ENCODE measurements at regions not wholly inside any gene's neighbourhood (a gene's known extent, or its start where the extent isn't known, plus 50 kb on each side); places are given as distances from the start of the nearest gene placed in this dataset.

DNA sequence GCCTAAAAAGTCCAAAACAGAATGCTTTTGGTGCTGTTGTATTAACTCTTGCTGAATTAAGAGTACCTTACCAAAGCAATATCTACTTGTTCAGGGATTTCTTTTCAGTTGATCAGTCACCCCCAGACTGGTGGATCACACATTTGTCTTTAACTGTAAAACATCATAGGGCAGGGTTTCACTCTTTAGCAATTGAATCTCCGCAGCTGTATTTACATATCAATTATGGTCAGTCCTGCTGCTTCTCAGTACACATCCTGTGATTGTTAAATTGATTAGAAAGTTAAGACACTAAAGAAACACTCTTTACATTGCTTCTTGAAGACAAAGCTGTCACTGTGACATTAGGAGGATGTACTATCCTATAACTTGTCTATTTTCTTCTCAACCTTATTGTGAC lies 277.1 kb upstream of the ADGRL3 start:
- Histone ChIP-seq H3K4me3 (no peak overlapping the region), H3K36me3 (no peaks in the 10 kb centered on the region), H3K27me3 (no peaks in the 10 kb centered on the region), H3K4me1 (no peaks in the 10 kb centered on the region), H3K9me3 (no peaks in the 10 kb centered on the region), H3K27ac (no peak overlapping the region)
- TF ChIP-seq POLR2A (IDR thresholded peaks at IDR 0.05) (no peak), EP300 (IDR thresholded peaks at IDR 0.05) (no peak)
- TF ChIP-seq, protein P1, sequence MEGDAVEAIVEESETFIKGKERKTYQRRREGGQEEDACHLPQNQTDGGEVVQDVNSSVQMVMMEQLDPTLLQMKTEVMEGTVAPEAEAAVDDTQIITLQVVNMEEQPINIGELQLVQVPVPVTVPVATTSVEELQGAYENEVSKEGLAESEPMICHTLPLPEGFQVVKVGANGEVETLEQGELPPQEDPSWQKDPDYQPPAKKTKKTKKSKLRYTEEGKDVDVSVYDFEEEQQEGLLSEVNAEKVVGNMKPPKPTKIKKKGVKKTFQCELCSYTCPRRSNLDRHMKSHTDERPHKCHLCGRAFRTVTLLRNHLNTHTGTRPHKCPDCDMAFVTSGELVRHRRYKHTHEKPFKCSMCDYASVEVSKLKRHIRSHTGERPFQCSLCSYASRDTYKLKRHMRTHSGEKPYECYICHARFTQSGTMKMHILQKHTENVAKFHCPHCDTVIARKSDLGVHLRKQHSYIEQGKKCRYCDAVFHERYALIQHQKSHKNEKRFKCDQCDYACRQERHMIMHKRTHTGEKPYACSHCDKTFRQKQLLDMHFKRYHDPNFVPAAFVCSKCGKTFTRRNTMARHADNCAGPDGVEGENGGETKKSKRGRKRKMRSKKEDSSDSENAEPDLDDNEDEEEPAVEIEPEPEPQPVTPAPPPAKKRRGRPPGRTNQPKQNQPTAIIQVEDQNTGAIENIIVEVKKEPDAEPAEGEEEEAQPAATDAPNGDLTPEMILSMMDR (IDR thresholded peaks at IDR 0.05), result no peak
- DNase-seq (ENCODE audit: low spot score in 2 of 2), result no peak
- WGBS, 2 donors, result 62 to 76% methylated on average over 1 of the region's 1 CpG

DNA sequence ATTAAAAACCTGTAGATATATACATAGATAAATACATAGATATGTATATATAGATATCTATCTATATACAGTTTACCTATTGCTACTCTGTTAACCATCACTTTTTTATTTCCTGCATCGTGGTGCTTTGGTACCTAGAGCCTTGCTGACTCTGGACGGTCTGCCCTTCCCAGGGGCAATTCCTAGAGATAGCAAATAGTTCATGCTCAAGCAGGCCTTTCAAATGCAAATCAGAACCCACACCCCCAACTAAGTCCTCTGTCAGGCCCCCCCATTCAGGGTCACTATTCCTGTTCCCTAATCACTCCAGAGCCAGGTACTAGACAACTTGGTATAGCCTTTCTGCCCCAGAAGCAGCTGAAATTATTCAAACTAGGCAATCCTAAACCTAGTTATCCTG lies 273.5 kb upstream of the ADGRL3 start:
- no peak overlapping the region for H3K4me3 ChIP-seq
- 84 to 94% methylated on average over 2 of the region's 2 CpGs for WGBS, 2 donors

GRCh38 chr4:60930866-60931265 lies 269.3 kb upstream of the ADGRL3 start:
- TF ChIP-seq EP300 (IDR thresholded peaks at IDR 0.05) (no peak), POLR2A (IDR thresholded peaks at IDR 0.05) (no peak)
- TF ChIP-seq, protein P1 (IDR thresholded peaks at IDR 0.05), result no peak
- H3K27me3 ChIP-seq, result no peaks in the 10 kb centered on the region
- no peak for DNase-seq (ENCODE audit: low spot score in 2 of 2)
- H3K36me3 ChIP-seq, result no peaks in the 10 kb centered on the region
- no peaks in the 10 kb centered on the region for H3K9me3 ChIP-seq
- WGBS, 2 donors, result 96% methylated on average over 3 of the region's 3 CpGs
- H3K4me1 ChIP-seq, result no peaks in the 10 kb centered on the region
- no peak overlapping the region for H3K27ac ChIP-seq
- H3K4me3 ChIP-seq, result no peak overlapping the region

More for the DNA sequence above, 273.5 kb upstream of the ADGRL3 start:
- no peak for DNase-seq (ENCODE audit: low spot score in 2 of 2)
- H3K4me1 ChIP-seq, result no peaks in the 10 kb centered on the region
- no peak for TF ChIP-seq EP300 (IDR thresholded peaks at IDR 0.05)
- TF ChIP-seq, protein P1 (IDR thresholded peaks at IDR 0.05), result no peak
- TF ChIP-seq POLR2A (IDR thresholded peaks at IDR 0.05), result no peak
- no peak overlapping the region for H3K27ac ChIP-seq
- H3K9me3 ChIP-seq, result no peaks in the 10 kb centered on the region
- H3K36me3 ChIP-seq, result no peaks in the 10 kb centered on the region
- H3K27me3 ChIP-seq, result no peaks in the 10 kb centered on the region

- Histone ChIP-seq H3K36me3 (no peaks in the 10 kb centered on the region), H3K27me3 (no peaks in the 10 kb centered on the region), H3K9me3 (no peaks in the 10 kb centered on the region), H3K4me1 (no peaks in the 10 kb centered on the region), H3K27ac (no peak overlapping the region), H3K4me3 (no peak overlapping the region)
- no peak for DNase-seq (ENCODE audit: low spot score in 2 of 2)
- WGBS, 2 donors, result 71 to 72% methylated on average over 4 of the region's 4 CpGs
- no peak for TF ChIP-seq EP300 (IDR thresholded peaks at IDR 0.05)
- TF ChIP-seq, protein P1 (IDR thresholded peaks at IDR 0.05), result no peak
- TF ChIP-seq POLR2A (IDR thresholded peaks at IDR 0.05), result no peak
Observed at GRCh38 chr4:60934566-60935295, 265.4 kb upstream of the ADGRL3 start.

GRCh38 chr4:60938181-60938580 lies 261.9 kb upstream of the ADGRL3 start:
- H3K27ac ChIP-seq, result no peak overlapping the region
- 74 to 94% methylated on average over 1 of the region's 1 CpG for WGBS, 2 donors
- no peaks in the 10 kb centered on the region for H3K36me3 ChIP-seq
- no peak for DNase-seq (ENCODE audit: low spot score in 2 of 2)
- no peak overlapping the region for H3K4me3 ChIP-seq
- no peaks in the 10 kb centered on the region for H3K27me3 ChIP-seq
- TF ChIP-seq, protein P1 (IDR thresholded peaks at IDR 0.05), result no peak
- TF ChIP-seq EP300 (IDR thresholded peaks at IDR 0.05), result no peak
- TF ChIP-seq POLR2A (IDR thresholded peaks at IDR 0.05), result no peak
- no peaks in the 10 kb centered on the region for H3K9me3 ChIP-seq
- no peaks in the 10 kb centered on the region for H3K4me1 ChIP-seq

All from tibial nerve (tissue), 4 donors.